ENCODE measurements at regions not wholly inside any gene's neighbourhood (a gene's known extent, or its start where the extent isn't known, plus 50 kb on each side); places are given as distances from the start of the nearest gene placed in this dataset.

DNA sequence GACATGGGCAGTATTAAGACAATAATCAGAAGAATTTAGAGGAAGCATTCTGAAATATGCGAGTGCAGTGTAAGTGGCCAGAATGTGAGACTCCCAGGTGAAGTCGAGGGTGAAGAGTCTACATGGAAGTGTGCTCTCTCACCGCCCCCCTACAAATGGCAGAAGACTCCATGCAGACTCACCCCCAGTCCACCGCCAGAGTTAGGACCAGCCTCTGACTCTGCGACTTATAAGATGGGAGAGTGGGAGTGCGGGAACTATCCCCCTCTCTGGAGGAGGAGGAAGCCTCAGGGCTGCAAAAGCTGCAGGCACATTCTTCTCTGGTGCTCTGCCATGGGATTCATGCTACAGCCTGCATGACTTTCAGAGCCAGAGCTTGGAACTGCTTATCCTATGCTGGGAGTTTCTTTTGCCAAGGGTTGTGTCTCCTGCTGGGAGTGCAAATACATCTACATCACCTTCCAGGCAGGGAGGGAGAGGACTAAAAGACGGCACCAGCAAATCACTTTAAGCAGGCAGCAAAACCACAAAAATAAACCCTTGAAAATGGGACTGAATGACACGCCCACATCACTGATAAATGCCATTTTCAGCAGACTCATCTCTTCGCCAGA is 206.7 kb upstream of the SULF2 start:
- no peak for DNase-seq (ENCODE audit: low read depth in 1 of 2, low spot score in 1 of 2)
- no peaks in the 10 kb centered on the region for H3K27me3 ChIP-seq
- H3K27ac ChIP-seq, result no peak overlapping the region
- H3K9me3 ChIP-seq (ENCODE audit: low read depth), result no peaks in the 10 kb centered on the region
- peaks cover 3% of the 10 kb centered on the region for H3K4me1 ChIP-seq (ENCODE audit: low read depth)
- TF ChIP-seq, protein P1, sequence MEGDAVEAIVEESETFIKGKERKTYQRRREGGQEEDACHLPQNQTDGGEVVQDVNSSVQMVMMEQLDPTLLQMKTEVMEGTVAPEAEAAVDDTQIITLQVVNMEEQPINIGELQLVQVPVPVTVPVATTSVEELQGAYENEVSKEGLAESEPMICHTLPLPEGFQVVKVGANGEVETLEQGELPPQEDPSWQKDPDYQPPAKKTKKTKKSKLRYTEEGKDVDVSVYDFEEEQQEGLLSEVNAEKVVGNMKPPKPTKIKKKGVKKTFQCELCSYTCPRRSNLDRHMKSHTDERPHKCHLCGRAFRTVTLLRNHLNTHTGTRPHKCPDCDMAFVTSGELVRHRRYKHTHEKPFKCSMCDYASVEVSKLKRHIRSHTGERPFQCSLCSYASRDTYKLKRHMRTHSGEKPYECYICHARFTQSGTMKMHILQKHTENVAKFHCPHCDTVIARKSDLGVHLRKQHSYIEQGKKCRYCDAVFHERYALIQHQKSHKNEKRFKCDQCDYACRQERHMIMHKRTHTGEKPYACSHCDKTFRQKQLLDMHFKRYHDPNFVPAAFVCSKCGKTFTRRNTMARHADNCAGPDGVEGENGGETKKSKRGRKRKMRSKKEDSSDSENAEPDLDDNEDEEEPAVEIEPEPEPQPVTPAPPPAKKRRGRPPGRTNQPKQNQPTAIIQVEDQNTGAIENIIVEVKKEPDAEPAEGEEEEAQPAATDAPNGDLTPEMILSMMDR (IDR thresholded peaks at IDR 0.05; ENCODE audit: low read depth, low read length), result no peak
- no peak overlapping the region for H3K4me3 ChIP-seq
- H3K36me3 ChIP-seq, result no peaks in the 10 kb centered on the region

DNA sequence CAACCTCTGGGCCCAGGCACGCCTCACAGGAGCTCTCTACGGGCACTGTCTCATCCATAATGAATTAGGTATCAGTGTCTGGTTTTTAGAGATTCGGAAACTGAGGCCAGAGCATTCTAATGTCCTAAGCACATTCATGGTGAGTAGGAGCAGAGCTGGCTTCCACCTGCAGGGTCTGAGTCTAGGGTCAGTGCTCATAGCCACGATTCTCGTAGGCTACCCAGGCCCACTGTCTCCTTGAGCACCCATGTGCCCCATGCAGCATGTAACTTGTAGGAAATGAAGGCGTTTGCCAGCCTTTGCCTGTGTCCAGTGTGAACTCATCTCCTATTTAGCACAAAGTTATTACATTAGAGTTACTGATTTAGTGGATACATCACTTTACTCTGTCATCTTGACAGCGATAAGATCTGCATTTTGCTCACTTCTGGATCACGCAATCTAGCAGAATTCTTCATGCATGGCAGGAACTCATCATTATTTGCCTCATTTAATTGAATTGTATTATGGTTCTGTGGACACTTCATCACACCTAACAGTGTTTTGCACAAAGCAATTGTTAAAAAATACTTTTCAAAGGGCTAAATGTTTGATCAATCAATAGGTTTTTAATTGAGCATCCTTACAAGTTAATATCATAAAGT is 205.3 kb upstream of the SULF2 start:
- peaks cover 3% of the 10 kb centered on the region for H3K4me1 ChIP-seq (ENCODE audit: low read depth)
- H3K27me3 ChIP-seq, result no peaks in the 10 kb centered on the region
- no peak overlapping the region for H3K4me3 ChIP-seq
- no peaks in the 10 kb centered on the region for H3K9me3 ChIP-seq (ENCODE audit: low read depth)
- H3K36me3 ChIP-seq, result no peaks in the 10 kb centered on the region
- H3K27ac ChIP-seq, result no peak overlapping the region
- no peak for DNase-seq (ENCODE audit: low read depth in 1 of 2, low spot score in 1 of 2)
- TF ChIP-seq, protein P1 (IDR thresholded peaks at IDR 0.05; ENCODE audit: low read depth, low read length), result no peak

DNA sequence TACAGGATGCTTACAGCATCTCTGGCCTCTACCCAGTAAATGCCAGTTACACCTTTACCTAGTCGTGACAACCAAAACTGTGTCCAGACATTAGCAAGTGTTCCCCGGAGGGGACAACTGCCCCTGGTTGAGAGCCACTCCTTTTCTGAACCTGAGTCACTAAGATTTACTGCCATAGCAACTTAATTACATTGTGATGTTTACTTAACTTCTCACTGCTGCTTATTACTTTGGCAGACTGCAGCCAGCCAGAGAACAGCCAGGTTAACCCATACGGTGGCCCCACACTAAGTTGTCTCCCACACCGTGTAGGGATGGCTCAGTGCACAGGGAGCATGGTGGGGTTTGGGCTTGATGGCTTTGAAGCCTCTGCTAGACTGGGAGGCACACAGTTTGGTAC is 204.7 kb upstream of the SULF2 start:
- H3K4me3 ChIP-seq, result no peak overlapping the region

DNA sequence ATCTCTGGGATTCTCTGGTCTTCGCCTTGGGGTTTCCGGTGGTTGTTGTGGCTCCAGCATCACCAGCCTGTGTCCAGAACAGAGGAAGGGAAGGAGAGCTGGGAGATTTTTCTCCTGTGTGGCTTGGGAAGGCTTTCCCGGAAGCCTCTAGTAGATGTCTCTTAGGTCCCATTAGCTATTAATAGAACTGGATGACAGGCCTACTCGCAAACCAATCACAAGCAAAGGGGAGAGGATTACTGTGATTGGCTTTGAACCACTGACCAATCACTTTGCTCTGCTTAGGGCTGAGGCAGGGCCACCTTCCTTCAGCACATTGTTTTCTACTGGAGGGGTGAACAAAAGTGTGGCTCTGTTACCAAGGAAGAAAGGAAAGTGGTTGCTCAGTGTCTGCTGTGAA is 203.4 kb upstream of the SULF2 start:
- Histone ChIP-seq H3K27ac (no peak overlapping the region), H3K4me3 (no peak overlapping the region), H3K27me3 (no peaks in the 10 kb centered on the region), H3K36me3 (no peaks in the 10 kb centered on the region), H3K4me1 (ENCODE audit: low read depth) (peaks cover 3% of the 10 kb centered on the region), H3K9me3 (ENCODE audit: low read depth) (no peaks in the 10 kb centered on the region)
- TF ChIP-seq, protein P1 (IDR thresholded peaks at IDR 0.05; ENCODE audit: low read depth, low read length), result no peak
- peak in 1 of 2 donors; percentile 27 for DNase-seq (ENCODE audit: low read depth in 1 of 2, low spot score in 1 of 2)

More for the DNA sequence above, 204.7 kb upstream of the SULF2 start:
- Histone ChIP-seq H3K27me3 (no peaks in the 10 kb centered on the region), H3K9me3 (ENCODE audit: low read depth) (no peaks in the 10 kb centered on the region), H3K36me3 (no peaks in the 10 kb centered on the region), H3K4me1 (ENCODE audit: low read depth) (peaks cover 3% of the 10 kb centered on the region), H3K27ac (no peak overlapping the region)
- DNase-seq (ENCODE audit: low read depth in 1 of 2, low spot score in 1 of 2), result no peak
- TF ChIP-seq, protein P1 (IDR thresholded peaks at IDR 0.05; ENCODE audit: low read depth, low read length), result no peak

DNA sequence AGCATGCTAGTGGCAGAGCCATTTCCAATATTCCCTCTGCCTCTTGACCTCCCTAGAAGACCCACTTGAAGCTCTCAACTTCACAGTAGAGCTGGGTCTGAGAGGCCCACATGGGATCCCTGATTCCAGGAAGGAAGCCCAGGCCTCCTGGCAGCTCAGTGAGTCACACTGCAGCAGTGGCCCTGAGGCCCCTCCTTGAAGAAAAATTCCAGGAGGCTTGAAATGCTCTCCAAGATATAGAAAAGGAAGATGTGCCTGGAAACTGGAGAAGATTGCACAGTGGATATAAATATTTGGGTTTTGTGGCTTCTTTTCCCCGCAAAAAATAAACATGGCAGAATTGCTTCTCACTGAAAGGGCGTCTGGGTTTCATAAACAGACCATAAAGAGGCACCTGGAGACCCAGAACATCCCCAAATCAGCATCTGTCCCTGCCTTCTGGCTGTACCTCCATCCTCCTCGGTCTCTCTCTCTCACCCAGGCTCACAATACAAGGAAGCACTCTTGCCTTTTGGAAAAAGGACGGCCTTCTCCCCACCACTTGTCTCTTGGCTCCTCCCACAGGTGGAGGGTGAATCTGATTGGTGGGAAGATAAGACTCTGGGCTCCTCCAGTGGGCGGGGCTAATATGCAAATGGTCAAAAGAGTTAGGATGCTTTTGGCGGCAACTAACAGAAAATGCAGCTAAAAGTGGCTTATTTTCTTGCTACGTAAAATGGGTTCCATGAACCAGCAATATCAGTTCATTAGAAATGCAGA is 200.0 kb upstream of the SULF2 start:
- no peak overlapping the region for H3K27ac ChIP-seq
- TF ChIP-seq, protein P1 (IDR thresholded peaks at IDR 0.05; ENCODE audit: low read depth, low read length), result no peak
- H3K4me1 ChIP-seq (ENCODE audit: low read depth), result peaks cover 3% of the 10 kb centered on the region
- DNase-seq (ENCODE audit: low read depth in 1 of 2, low spot score in 1 of 2), result peak; percentile 43 to 65
- H3K9me3 ChIP-seq (ENCODE audit: low read depth), result no peaks in the 10 kb centered on the region
- no peaks in the 10 kb centered on the region for H3K27me3 ChIP-seq
- H3K36me3 ChIP-seq, result no peaks in the 10 kb centered on the region
- no peak overlapping the region for H3K4me3 ChIP-seq
